Breast epithelium (tissue), 3 donors: ENCODE measurements at regions not wholly inside any gene's neighbourhood (a gene's known extent, or its start where the extent isn't known, plus 50 kb on each side); places are given as distances from the start of the nearest gene placed in this dataset.

Source experiments
- POLR2A ChIP-seq: fragments of 450-650 bp; IDR thresholded peaks from one replicate; pipeline ENCODE4 v1.6.1; 2016; ENCODE audit warnings: antibody characterized with exemption, mild to moderate bottlenecking, moderate library complexity
- POLR2AphosphoS5 ChIP-seq, 3 donors: sonication (generic); formaldehyde crosslinking; IDR thresholded peaks; one replicate each; pipeline ENCODE4 v1.6.1; 2017; ENCODE audit warnings: antibody characterized with exemption in 3 of 3
- TF ChIP-seq, protein P1 (sequence below), 3 donors: fragments of 450-650 bp; IDR thresholded peaks; one replicate each; pipeline ENCODE4 v1.5.1; 2016 to 2017; ENCODE audit warnings: antibody characterized with exemption in 3 of 3, mild to moderate bottlenecking in 3 of 3, moderate library complexity in 3 of 3

GRCh38 chr2:128541448-128541847 lies 222.8 kb upstream of the HS6ST1 start:
- TF ChIP-seq, protein P1, sequence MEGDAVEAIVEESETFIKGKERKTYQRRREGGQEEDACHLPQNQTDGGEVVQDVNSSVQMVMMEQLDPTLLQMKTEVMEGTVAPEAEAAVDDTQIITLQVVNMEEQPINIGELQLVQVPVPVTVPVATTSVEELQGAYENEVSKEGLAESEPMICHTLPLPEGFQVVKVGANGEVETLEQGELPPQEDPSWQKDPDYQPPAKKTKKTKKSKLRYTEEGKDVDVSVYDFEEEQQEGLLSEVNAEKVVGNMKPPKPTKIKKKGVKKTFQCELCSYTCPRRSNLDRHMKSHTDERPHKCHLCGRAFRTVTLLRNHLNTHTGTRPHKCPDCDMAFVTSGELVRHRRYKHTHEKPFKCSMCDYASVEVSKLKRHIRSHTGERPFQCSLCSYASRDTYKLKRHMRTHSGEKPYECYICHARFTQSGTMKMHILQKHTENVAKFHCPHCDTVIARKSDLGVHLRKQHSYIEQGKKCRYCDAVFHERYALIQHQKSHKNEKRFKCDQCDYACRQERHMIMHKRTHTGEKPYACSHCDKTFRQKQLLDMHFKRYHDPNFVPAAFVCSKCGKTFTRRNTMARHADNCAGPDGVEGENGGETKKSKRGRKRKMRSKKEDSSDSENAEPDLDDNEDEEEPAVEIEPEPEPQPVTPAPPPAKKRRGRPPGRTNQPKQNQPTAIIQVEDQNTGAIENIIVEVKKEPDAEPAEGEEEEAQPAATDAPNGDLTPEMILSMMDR (IDR thresholded peaks at IDR 0.05), result no peak
- TF ChIP-seq POLR2A (no peak), POLR2AphosphoS5 (IDR thresholded peaks at IDR 0.05) (no peak)
